Omental fat pad (tissue), 3 donors: ENCODE measurements at regions not wholly inside any gene's neighbourhood (a gene's known extent, or its start where the extent isn't known, plus 50 kb on each side); places are given as distances from the start of the nearest gene placed in this dataset.
"Not testable (repeated sequence)": the region's sequence is repeated elsewhere in the genome, so short reads cannot be mapped to it uniquely, and the experiment has no call there.

Experiments
- ATAC-seq: fragments of 150-250 bp; one replicate; pipeline ENCODE4 v1.9.1; 2016; ENCODE audit warnings: mild to moderate bottlenecking, moderate library complexity; ENCODE audit not compliant: low FRiP score
- DNase-seq: peaks from one replicate; pipeline ENCODE4 v3.0.0-alpha.2; 2019; ENCODE audit warnings: low spot score
- CTCF ChIP-seq, 3 donors: fragments of 450-650 bp; IDR thresholded peaks; one replicate each; pipeline ENCODE4 v1.5.1; 2016 to 2017; ENCODE audit warnings: antibody characterized with exemption in 3 of 3, mild to moderate bottlenecking in 3 of 3, moderate library complexity in 2 of 3

GRCh38 chr7:24428676-24429075, 144.6 kb upstream of the PALS2 start:
- ATAC-seq (no peak), DNase-seq (no peak)
- no peak for TF ChIP-seq CTCF (IDR thresholded peaks at IDR 0.05)

GRCh38 chr7:24432677-24433076, 140.6 kb upstream of the PALS2 start:
- no peak for TF ChIP-seq CTCF (IDR thresholded peaks at IDR 0.05)
- DNase-seq: no peak
- no peak for ATAC-seq

DNA sequence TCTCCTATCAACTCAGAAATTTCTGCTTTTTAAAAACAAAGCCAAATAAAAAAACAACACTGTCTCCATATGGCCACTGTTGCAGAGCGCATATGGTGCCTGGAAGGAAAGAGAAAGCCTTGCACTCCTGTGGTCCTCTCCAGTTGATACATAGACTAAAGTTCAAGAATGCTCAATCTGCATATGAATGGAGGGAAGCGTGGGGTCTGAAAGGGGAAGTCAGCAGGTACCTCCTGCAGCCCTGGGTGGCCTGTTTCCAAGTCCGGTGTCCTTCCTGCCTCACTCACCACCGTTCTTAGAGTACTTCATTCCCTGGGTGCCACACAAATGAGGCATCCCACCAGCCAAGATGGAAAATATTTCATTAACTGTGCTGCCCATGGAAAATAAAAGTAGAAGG, 138.3 kb upstream of the PALS2 start:
- no peak for TF ChIP-seq CTCF (IDR thresholded peaks at IDR 0.05)
- DNase-seq: no peak
- ATAC-seq: no peak

DNA sequence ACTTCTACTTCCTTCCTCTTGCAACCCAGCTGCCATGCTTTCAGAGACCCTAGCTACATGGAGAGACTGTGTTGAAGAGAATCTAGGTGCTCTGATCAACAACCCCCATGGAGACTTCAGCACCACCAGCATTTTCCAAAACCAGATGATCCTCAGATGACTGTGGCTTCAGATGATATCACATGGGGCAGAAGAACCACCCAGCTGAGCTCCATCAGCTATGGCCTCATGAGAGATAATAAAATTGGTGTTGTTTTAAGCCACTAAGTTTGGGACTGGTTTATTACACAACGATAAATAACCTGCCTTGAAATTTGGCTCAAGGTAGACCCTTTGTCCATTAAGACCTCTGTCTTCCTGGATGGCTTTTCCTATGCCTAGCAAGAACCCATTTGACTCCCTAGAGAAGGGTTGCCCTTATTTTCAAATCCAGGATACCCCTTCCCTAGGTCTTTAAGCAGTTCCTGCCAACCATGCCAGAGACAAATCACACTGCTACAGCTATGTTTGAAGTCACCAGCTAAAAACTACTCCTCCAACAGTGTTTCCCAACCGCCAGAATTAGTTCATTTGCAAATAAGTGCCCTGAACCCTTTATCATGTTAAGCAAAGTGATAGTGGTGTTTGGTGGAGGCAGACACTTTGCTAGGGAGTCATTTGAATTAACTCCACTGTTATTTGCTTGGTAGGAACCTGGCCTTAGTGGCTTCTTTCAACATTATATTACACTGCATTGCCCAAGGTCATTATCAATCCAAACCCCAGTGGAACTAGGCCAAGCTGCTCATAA, 136.9 kb upstream of the PALS2 start:
- no peak for TF ChIP-seq CTCF (IDR thresholded peaks at IDR 0.05)
- no peak for ATAC-seq

GRCh38 chr7:24438232-24438631, 135.0 kb upstream of the PALS2 start:
- no peak for TF ChIP-seq CTCF (IDR thresholded peaks at IDR 0.05)
- ATAC-seq: no peak

More for the DNA sequence above, 136.9 kb upstream of the PALS2 start:
- DNase-seq: no peak

GRCh38 chr7:24439104-24439503, 134.1 kb upstream of the PALS2 start:
- DNase-seq: not testable (repeated sequence)

More at GRCh38 chr7:24438232-24438631, 135.0 kb upstream of the PALS2 start:
- DNase-seq: no peak

DNA sequence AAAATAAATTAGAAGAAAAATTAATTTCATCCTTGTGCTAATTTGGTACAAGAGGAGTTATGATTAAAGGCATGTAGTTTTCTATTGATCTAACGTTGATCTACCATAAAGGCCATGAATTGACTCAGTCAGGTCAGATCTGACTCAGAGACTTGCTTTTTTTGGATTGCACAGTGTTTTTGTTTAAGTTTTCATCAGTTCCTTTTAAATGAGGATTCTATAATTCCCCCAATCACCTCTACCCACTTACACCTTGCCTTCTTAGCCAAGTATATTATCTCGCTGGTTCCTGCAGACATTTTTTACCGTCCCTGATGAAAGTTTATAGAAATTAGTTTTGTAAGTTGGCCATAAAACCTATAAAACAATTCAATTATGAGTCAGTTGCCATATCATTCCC, 132.4 kb upstream of the PALS2 start:
- DNase-seq: no peak
- ATAC-seq: no peak
- TF ChIP-seq CTCF (IDR thresholded peaks at IDR 0.05): no peak

More at GRCh38 chr7:24439104-24439503, 134.1 kb upstream of the PALS2 start:
- ATAC-seq: not testable (repeated sequence)
